NCI-H774 (cell line): ENCODE measurements at regions not wholly inside any gene's neighbourhood (a gene's known extent, or its start where the extent isn't known, plus 50 kb on each side); places are given as distances from the start of the nearest gene placed in this dataset.
"Not testable (repeated sequence)": the region's sequence is repeated elsewhere in the genome, so short reads cannot be mapped to it uniquely, and the experiment has no call there.

Experiments
- DNase-seq: peaks from one replicate; lab custom pipeline; 2025; lab: John Stamatoyannopoulos, UW

- DNase-seq, result no peak
Observed at GRCh38 chr4:134622199-134622598, 420.6 kb upstream of the PABPC4L start.

GRCh38 chr4:134621715-134622114 is 420.1 kb upstream of the PABPC4L start:
- DNase-seq, result not testable (repeated sequence)

GRCh38 chr4:134610956-134611355 is 409.4 kb upstream of the PABPC4L start:
- DNase-seq, result no peak

- DNase-seq, result no peak
Observed at GRCh38 chr4:134610172-134610571, 408.6 kb upstream of the PABPC4L start.

GRCh38 chr4:134601706-134602105 is 400.1 kb upstream of the PABPC4L start:
- no peak for DNase-seq

- DNase-seq, result no peak
Observed at GRCh38 chr4:134591326-134591725, 389.7 kb upstream of the PABPC4L start.

- DNase-seq, result no peak
Observed at GRCh38 chr4:134585972-134586371, 384.4 kb upstream of the PABPC4L start.

- DNase-seq, result no peak
Observed at GRCh38 chr4:134567461-134567860, 365.9 kb upstream of the PABPC4L start.

- no peak for DNase-seq
Observed at GRCh38 chr4:134560728-134561127, 359.1 kb upstream of the PABPC4L start.

GRCh38 chr4:134552063-134552462 is 350.5 kb upstream of the PABPC4L start:
- DNase-seq, result no peak

- DNase-seq, result no peak
Observed at GRCh38 chr4:134551348-134551747, 349.8 kb upstream of the PABPC4L start.

GRCh38 chr4:134548052-134548628 is 346.6 kb upstream of the PABPC4L start:
- no peak for DNase-seq

- DNase-seq, result no peak
Observed at GRCh38 chr4:134546279-134546678, 344.7 kb upstream of the PABPC4L start.

- DNase-seq, result peak; percentile 50
Observed at GRCh38 chr4:134544303-134544770, 342.7 kb upstream of the PABPC4L start.

GRCh38 chr4:134540588-134540987 is 339.0 kb upstream of the PABPC4L start:
- no peak for DNase-seq

- DNase-seq, result no peak
Observed at GRCh38 chr4:134539729-134540231, 338.2 kb upstream of the PABPC4L start.

GRCh38 chr4:134537701-134538100 is 336.1 kb upstream of the PABPC4L start:
- DNase-seq, result no peak

- DNase-seq, result no peak
Observed at GRCh38 chr4:134533068-134533467, 331.5 kb upstream of the PABPC4L start.

GRCh38 chr4:134531013-134531412 is 329.4 kb upstream of the PABPC4L start:
- DNase-seq, result no peak

GRCh38 chr4:134529629-134530028 is 328.0 kb upstream of the PABPC4L start:
- DNase-seq, result no peak

GRCh38 chr4:134518574-134519217 is 317.1 kb upstream of the PABPC4L start:
- DNase-seq, result no peak

GRCh38 chr4:134510544-134510943 is 309.0 kb upstream of the PABPC4L start:
- DNase-seq, result no peak

- no peak for DNase-seq
Observed at GRCh38 chr4:134505511-134505910, 303.9 kb upstream of the PABPC4L start.
